Osteoblast (primary cell): ENCODE measurements at regions not wholly inside any gene's neighbourhood (a gene's known extent, or its start where the extent isn't known, plus 50 kb on each side); places are given as distances from the start of the nearest gene placed in this dataset.

Experiments used
- DNase-seq: peaks from one replicate; pipeline ENCODE4 v3.0.0; 2011; ENCODE audit warnings: low spot score, mixed read lengths; ENCODE audit not compliant: insufficient read length; ENCODE audit errors: missing footprints
- H2AFZ ChIP-seq: 2 replicates; pipeline ENCODE4 v1.6.0; 2011; ENCODE audit warnings: mild to moderate bottlenecking, low read length
- H3K27ac ChIP-seq: 2 replicates; pipeline ENCODE4 v1.5.1; 2011; ENCODE audit warnings: mild to moderate bottlenecking, low read depth, low read length, moderate library complexity
- H3K27me3 ChIP-seq: 2 replicates; pipeline ENCODE4 v1.6.0; 2012; ENCODE audit warnings: mild to moderate bottlenecking, control low read depth, inconsistent platforms, low read length, moderate library complexity; ENCODE audit not compliant: insufficient read depth
- H3K36me3 ChIP-seq: 2 replicates; pipeline ENCODE4 v1.5.1; 2011; ENCODE audit warnings: mild to moderate bottlenecking, low read length, control low read depth, moderate library complexity; ENCODE audit not compliant: insufficient read depth
- H3K4me1 ChIP-seq: 2 replicates; pipeline ENCODE4 v1.5.1; 2011; ENCODE audit warnings: mild to moderate bottlenecking, low read length, control low read depth, moderate library complexity; ENCODE audit not compliant: insufficient read depth
- H3K4me2 ChIP-seq: 2 replicates; pipeline ENCODE4 v1.6.0; 2011; ENCODE audit warnings: mild to moderate bottlenecking, low read length; ENCODE audit not compliant: insufficient read depth
- H3K4me3 ChIP-seq: fragments of 200-600 bp; sonication (generic); 3 replicates; pipeline ENCODE4 v1.5.1; 2012; ENCODE audit warnings: mild to moderate bottlenecking, low read length, inconsistent platforms; ENCODE audit not compliant: insufficient read depth
- H3K79me2 ChIP-seq: 2 replicates; pipeline ENCODE4 v1.6.0; 2012; ENCODE audit warnings: mild to moderate bottlenecking, low read length, control low read depth, inconsistent platforms; ENCODE audit not compliant: insufficient read depth
- H3K9me3 ChIP-seq: 2 replicates; pipeline ENCODE4 v1.5.1; 2011; ENCODE audit warnings: low read depth, low read length, control low read depth
- H4K20me1 ChIP-seq: 2 replicates; pipeline ENCODE4 v1.6.0; 2012; ENCODE audit warnings: mild to moderate bottlenecking, low read length, control low read depth; ENCODE audit not compliant: insufficient read depth
- CTCF ChIP-seq: IDR thresholded peaks from 2 replicates; pipeline ENCODE4 v1.5.1; 2011; ENCODE audit warnings: mild to moderate bottlenecking, low read depth, low read length, moderate library complexity; ENCODE audit errors: extremely low read depth

DNA sequence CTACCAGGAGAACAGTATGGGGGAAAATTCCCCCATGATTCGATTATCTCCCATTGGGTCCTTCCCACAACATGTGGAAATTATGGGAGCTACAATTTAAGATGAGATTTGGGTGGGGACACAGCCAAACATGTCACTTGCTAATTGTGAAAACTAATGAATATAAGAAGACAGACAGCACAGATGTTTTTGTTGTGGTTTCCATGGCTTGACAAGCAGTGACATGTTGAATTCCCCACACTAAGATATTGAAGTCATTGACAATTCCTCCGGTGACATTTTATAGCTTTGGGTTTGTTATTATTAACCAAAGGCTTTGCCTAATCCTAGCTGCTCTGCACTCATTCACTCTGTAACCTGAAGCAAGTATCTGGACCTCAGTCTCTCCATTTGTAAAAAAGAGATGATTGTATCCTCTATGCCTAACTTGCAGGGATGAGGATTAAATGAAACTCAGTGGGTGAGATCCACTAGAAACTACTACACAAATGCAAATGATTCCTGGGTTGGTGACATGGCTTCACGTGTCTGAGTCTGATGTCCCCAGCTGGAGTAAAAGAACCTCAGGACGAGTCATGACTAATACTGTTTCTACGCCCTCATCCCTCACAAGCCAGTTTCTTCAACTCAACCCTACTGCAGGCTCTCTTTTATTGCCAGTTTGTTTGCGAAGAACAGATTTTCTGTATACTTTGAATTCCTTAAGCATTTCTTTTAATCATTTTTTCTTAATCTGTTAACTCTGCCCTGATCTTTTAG lies 71.6 kb downstream of the ASCL1 start:
- TF ChIP-seq CTCF = no peak
- DNase-seq = no peak
- peaks cover 4% of the 10 kb centered on the region for H3K9me3 ChIP-seq
- no peaks in the 10 kb centered on the region for H3K79me2 ChIP-seq
- no peak overlapping the region for H3K4me3 ChIP-seq
- H3K36me3 ChIP-seq = no peaks in the 10 kb centered on the region
- no peak overlapping the region for H3K27ac ChIP-seq
- no peaks in the 10 kb centered on the region for H4K20me1 ChIP-seq
- no peak overlapping the region for H2AFZ ChIP-seq
- H3K4me2 ChIP-seq = no peak overlapping the region
- H3K4me1 ChIP-seq = no peaks in the 10 kb centered on the region
- H3K27me3 ChIP-seq = no peaks in the 10 kb centered on the region

DNA sequence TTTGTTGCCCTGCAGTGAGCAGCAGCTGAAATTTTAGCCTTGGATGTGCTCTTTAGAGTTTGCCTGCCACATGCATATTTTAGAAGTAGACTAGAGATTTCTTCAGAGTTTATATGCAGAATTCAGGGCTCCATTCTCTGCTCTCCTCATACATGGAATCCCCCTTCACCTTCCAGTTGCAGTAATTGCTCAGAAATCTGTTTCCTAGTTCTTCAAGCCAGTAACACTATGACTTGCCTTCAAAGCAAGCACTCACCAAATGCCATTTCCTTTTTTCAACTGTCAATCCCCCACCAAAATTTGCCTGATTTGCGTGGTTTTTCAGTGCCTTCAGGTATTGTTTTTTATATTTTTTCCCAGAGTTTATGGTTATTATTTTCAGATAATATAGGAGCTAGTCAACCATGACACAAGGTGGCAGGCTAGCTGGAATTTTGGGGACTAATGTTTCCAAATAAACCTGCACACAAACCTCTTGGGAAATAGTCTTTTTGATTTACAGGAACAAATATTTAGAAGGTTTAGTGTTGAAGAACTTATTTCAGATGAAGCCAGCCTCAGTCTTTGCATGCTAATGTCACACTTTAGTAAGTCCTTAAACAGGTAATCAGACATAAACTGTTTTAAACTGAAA lies 79.2 kb downstream of the ASCL1 start:
- no peak overlapping the region for H3K27ac ChIP-seq
- H3K4me2 ChIP-seq = no peak overlapping the region
- no peak overlapping the region for H3K4me3 ChIP-seq
- no peak for DNase-seq
- H2AFZ ChIP-seq = no peak overlapping the region
- no peaks in the 10 kb centered on the region for H4K20me1 ChIP-seq
- peaks cover 4% of the 10 kb centered on the region for H3K9me3 ChIP-seq
- no peak for TF ChIP-seq CTCF
- no peaks in the 10 kb centered on the region for H3K36me3 ChIP-seq
- H3K4me1 ChIP-seq = no peaks in the 10 kb centered on the region
- H3K27me3 ChIP-seq = no peaks in the 10 kb centered on the region
- no peaks in the 10 kb centered on the region for H3K79me2 ChIP-seq

DNA sequence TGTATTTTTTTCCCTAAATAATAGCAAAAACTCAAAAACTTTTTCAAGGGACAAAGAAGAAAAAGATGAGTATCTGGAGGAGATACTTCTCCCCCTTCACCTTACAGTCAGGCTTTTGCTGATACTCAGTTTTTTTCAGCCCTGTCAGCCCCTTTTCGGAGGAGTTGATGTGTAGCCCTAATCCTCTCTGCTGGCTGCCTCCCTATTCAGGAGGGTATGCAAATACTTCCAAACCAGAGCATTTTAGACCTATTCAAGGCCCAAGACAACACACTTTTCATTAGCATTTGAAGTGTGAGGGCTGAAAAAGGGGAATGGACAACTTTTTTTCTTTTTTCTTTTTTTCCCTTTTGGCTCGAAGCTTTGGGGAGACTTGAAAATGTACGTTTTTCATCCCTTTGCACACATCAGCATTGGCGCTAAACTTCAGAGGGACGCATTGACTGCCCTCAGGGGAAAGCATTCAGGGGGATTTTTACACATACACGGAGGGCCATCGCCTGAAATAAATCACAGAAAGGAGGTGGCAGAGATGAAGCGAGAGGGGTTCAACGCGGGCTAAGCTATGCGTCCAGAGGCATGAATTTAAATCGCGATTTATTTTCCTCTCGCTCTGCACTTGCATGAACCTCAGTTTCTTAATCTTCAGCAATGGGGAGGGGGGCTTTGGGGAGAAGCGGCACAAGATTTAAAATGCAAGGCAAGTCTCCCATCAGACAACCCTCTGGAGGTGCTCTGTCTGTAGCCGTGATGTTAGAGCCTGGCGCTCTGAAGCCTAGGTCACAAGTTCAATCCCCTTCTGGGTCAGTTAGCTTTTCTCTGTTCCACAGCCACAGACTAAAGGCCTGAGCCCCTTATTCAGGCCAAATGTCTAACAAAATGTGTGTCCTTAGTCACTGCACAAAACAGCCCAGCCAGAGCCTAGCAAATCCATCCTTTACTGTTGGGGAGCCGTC lies 86.3 kb downstream of the ASCL1 start:
- Histone ChIP-seq H3K27me3 (no peaks in the 10 kb centered on the region), H3K4me3 (no peak overlapping the region), H3K36me3 (no peaks in the 10 kb centered on the region), H2AFZ (no peak overlapping the region), H3K4me2 (no peak overlapping the region), H3K79me2 (no peaks in the 10 kb centered on the region), H4K20me1 (no peaks in the 10 kb centered on the region), H3K9me3 (peaks cover 4% of the 10 kb centered on the region), H3K27ac (no peak overlapping the region), H3K4me1 (no peaks in the 10 kb centered on the region)
- TF ChIP-seq CTCF = no peak
- peak; percentile 50 for DNase-seq

DNA sequence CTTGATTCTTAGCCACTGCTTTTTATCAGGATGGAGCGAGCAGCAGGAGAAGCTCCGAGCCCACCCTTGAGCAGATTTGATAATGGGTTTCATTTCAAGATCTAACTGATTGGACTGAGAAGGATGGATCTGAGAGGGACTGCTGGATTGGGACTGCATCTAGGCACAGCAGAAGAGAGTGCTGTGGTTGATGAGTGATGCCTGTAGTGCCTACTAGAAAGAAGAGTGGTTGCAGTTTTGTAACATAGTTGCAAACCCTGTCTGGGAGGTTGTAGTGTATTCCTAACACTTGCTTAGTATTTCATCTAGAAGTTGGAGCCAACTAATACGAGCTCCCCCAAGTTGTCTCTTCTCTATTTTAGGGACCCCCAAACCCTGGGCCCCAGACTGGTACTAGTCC lies 88.7 kb downstream of the ASCL1 start:
- H2AFZ ChIP-seq = no peak overlapping the region
- no peak overlapping the region for H3K4me2 ChIP-seq
- peaks cover 4% of the 10 kb centered on the region for H3K9me3 ChIP-seq
- no peaks in the 10 kb centered on the region for H4K20me1 ChIP-seq
- H3K36me3 ChIP-seq = no peaks in the 10 kb centered on the region
- no peaks in the 10 kb centered on the region for H3K4me1 ChIP-seq
- DNase-seq = no peak
- H3K27me3 ChIP-seq = no peaks in the 10 kb centered on the region
- no peak overlapping the region for H3K4me3 ChIP-seq
- no peak overlapping the region for H3K27ac ChIP-seq
- H3K79me2 ChIP-seq = no peaks in the 10 kb centered on the region
- TF ChIP-seq CTCF = no peak
